ENCODE measurements at regions not wholly inside any gene's neighbourhood (a gene's known extent, or its start where the extent isn't known, plus 50 kb on each side); places are given as distances from the start of the nearest gene placed in this dataset.

- H3K27me3 ChIP-seq (ENCODE audit: control insufficient read depth in 1 of 2, insufficient read depth in 2 of 2, low read length in 2 of 2): peaks cover 0 to 2% of the 10 kb centered on the region in 2 donors
- no peaks in the 10 kb centered on the region for H3K36me3 ChIP-seq (ENCODE audit: control insufficient read depth in 2 of 2, insufficient read depth in 2 of 2, low read length in 1 of 2)
- H3K4me3 ChIP-seq (ENCODE audit: low read depth in 1 of 2, low read length in 2 of 2): no peak overlapping the region
- no peak overlapping the region for H3K27ac ChIP-seq (ENCODE audit: low read depth in 2 of 2, low read length in 1 of 2)
- no peaks in the 10 kb centered on the region for H3K4me1 ChIP-seq (ENCODE audit: control insufficient read depth in 2 of 2, insufficient read depth in 2 of 2, low read length in 1 of 2)
- peaks cover 0 to 2% of the 10 kb centered on the region in 2 donors for H3K9me3 ChIP-seq (ENCODE audit: control insufficient read depth in 2 of 2, insufficient read depth in 1 of 2, low read depth in 1 of 2, low read length in 1 of 2)
Measured at GRCh38 chr1:219292341-219292740, 118.7 kb downstream of the LYPLAL1 start.

- H3K4me3 ChIP-seq (ENCODE audit: low read depth in 1 of 2, low read length in 2 of 2): no peak overlapping the region
- no peak overlapping the region for H3K27ac ChIP-seq (ENCODE audit: low read depth in 2 of 2, low read length in 1 of 2)
- no peaks in the 10 kb centered on the region for H3K4me1 ChIP-seq (ENCODE audit: control insufficient read depth in 2 of 2, insufficient read depth in 2 of 2, low read length in 1 of 2)
- H3K36me3 ChIP-seq (ENCODE audit: control insufficient read depth in 2 of 2, insufficient read depth in 2 of 2, low read length in 1 of 2): no peaks in the 10 kb centered on the region
- peaks cover 0 to 1% of the 10 kb centered on the region in 2 donors for H3K27me3 ChIP-seq (ENCODE audit: control insufficient read depth in 1 of 2, insufficient read depth in 2 of 2, low read length in 2 of 2)
- H3K9me3 ChIP-seq (ENCODE audit: control insufficient read depth in 2 of 2, insufficient read depth in 1 of 2, low read depth in 1 of 2, low read length in 1 of 2): no peaks in the 10 kb centered on the region
- 75 to 76% methylated on average over 6 of the region's 6 CpGs for WGBS, 2 donors
Measured at GRCh38 chr1:219289171-219289570, 115.5 kb downstream of the LYPLAL1 start.

- H3K27ac ChIP-seq (ENCODE audit: low read depth in 2 of 2, low read length in 1 of 2): no peak overlapping the region
Measured at GRCh38 chr1:219283541-219283940, 109.9 kb downstream of the LYPLAL1 start.

GRCh38 chr1:219281831-219282230 lies 108.2 kb downstream of the LYPLAL1 start:
- no peaks in the 10 kb centered on the region for H3K9me3 ChIP-seq (ENCODE audit: control insufficient read depth in 2 of 2, insufficient read depth in 1 of 2, low read depth in 1 of 2, low read length in 1 of 2)
- WGBS, 2 donors: 94 to 96% methylated on average over 2 of the region's 2 CpGs
- no peak overlapping the region for H3K4me3 ChIP-seq (ENCODE audit: low read depth in 1 of 2, low read length in 2 of 2)
- no peak overlapping the region for H3K27ac ChIP-seq (ENCODE audit: low read depth in 2 of 2, low read length in 1 of 2)
- H3K4me1 ChIP-seq (ENCODE audit: control insufficient read depth in 2 of 2, insufficient read depth in 2 of 2, low read length in 1 of 2): no peaks in the 10 kb centered on the region
- no peaks in the 10 kb centered on the region for H3K27me3 ChIP-seq (ENCODE audit: control insufficient read depth in 1 of 2, insufficient read depth in 2 of 2, low read length in 2 of 2)
- H3K36me3 ChIP-seq (ENCODE audit: control insufficient read depth in 2 of 2, insufficient read depth in 2 of 2, low read length in 1 of 2): no peaks in the 10 kb centered on the region

More at GRCh38 chr1:219283541-219283940, 109.9 kb downstream of the LYPLAL1 start:
- Histone ChIP-seq H3K27me3 (ENCODE audit: control insufficient read depth in 1 of 2, insufficient read depth in 2 of 2, low read length in 2 of 2) (no peaks in the 10 kb centered on the region), H3K9me3 (ENCODE audit: control insufficient read depth in 2 of 2, insufficient read depth in 1 of 2, low read depth in 1 of 2, low read length in 1 of 2) (no peaks in the 10 kb centered on the region), H3K36me3 (ENCODE audit: control insufficient read depth in 2 of 2, insufficient read depth in 2 of 2, low read length in 1 of 2) (no peaks in the 10 kb centered on the region), H3K4me1 (ENCODE audit: control insufficient read depth in 2 of 2, insufficient read depth in 2 of 2, low read length in 1 of 2) (no peaks in the 10 kb centered on the region), H3K4me3 (ENCODE audit: low read depth in 1 of 2, low read length in 2 of 2) (no peak overlapping the region)

- Histone ChIP-seq H3K4me1 (ENCODE audit: control insufficient read depth in 2 of 2, insufficient read depth in 2 of 2, low read length in 1 of 2) (no peaks in the 10 kb centered on the region), H3K27ac (ENCODE audit: low read depth in 2 of 2, low read length in 1 of 2) (no peak overlapping the region), H3K4me3 (ENCODE audit: low read depth in 1 of 2, low read length in 2 of 2) (no peak overlapping the region), H3K27me3 (ENCODE audit: control insufficient read depth in 1 of 2, insufficient read depth in 2 of 2, low read length in 2 of 2) (no peaks in the 10 kb centered on the region), H3K36me3 (ENCODE audit: control insufficient read depth in 2 of 2, insufficient read depth in 2 of 2, low read length in 1 of 2) (no peaks in the 10 kb centered on the region), H3K9me3 (ENCODE audit: control insufficient read depth in 2 of 2, insufficient read depth in 1 of 2, low read depth in 1 of 2, low read length in 1 of 2) (no peaks in the 10 kb centered on the region)
- 77 to 87% methylated on average over 6 of the region's 6 CpGs for WGBS, 2 donors
Measured at GRCh38 chr1:219279017-219279770, 105.5 kb downstream of the LYPLAL1 start.

- H3K27me3 ChIP-seq (ENCODE audit: control insufficient read depth in 1 of 2, insufficient read depth in 2 of 2, low read length in 2 of 2): no peaks in the 10 kb centered on the region
- H3K4me3 ChIP-seq (ENCODE audit: low read depth in 1 of 2, low read length in 2 of 2): no peak overlapping the region
- WGBS, 2 donors: 73 to 74% methylated on average over 1 of the region's 1 CpG
- H3K27ac ChIP-seq (ENCODE audit: low read depth in 2 of 2, low read length in 1 of 2): no peak overlapping the region
- H3K9me3 ChIP-seq (ENCODE audit: control insufficient read depth in 2 of 2, insufficient read depth in 1 of 2, low read depth in 1 of 2, low read length in 1 of 2): no peaks in the 10 kb centered on the region
- H3K4me1 ChIP-seq (ENCODE audit: control insufficient read depth in 2 of 2, insufficient read depth in 2 of 2, low read length in 1 of 2): no peaks in the 10 kb centered on the region
- no peaks in the 10 kb centered on the region for H3K36me3 ChIP-seq (ENCODE audit: control insufficient read depth in 2 of 2, insufficient read depth in 2 of 2, low read length in 1 of 2)
Measured at GRCh38 chr1:219278288-219278687, 104.6 kb downstream of the LYPLAL1 start.

- Histone ChIP-seq H3K4me1 (ENCODE audit: control insufficient read depth in 2 of 2, insufficient read depth in 2 of 2, low read length in 1 of 2) (no peaks in the 10 kb centered on the region), H3K9me3 (ENCODE audit: control insufficient read depth in 2 of 2, insufficient read depth in 1 of 2, low read depth in 1 of 2, low read length in 1 of 2) (no peaks in the 10 kb centered on the region), H3K4me3 (ENCODE audit: low read depth in 1 of 2, low read length in 2 of 2) (no peak overlapping the region), H3K36me3 (ENCODE audit: control insufficient read depth in 2 of 2, insufficient read depth in 2 of 2, low read length in 1 of 2) (no peaks in the 10 kb centered on the region), H3K27ac (ENCODE audit: low read depth in 2 of 2, low read length in 1 of 2) (no peak overlapping the region), H3K27me3 (ENCODE audit: control insufficient read depth in 1 of 2, insufficient read depth in 2 of 2, low read length in 2 of 2) (no peaks in the 10 kb centered on the region)
- WGBS, 2 donors: 73 to 79% methylated on average over 2 of the region's 2 CpGs
Measured at GRCh38 chr1:219277304-219278105, 103.8 kb downstream of the LYPLAL1 start.

- 78 to 82% methylated on average over 5 of the region's 5 CpGs for WGBS, 2 donors
- H3K27ac ChIP-seq (ENCODE audit: low read depth in 2 of 2, low read length in 1 of 2): no peak overlapping the region
Measured at GRCh38 chr1:219276049-219276738, 102.5 kb downstream of the LYPLAL1 start.

GRCh38 chr1:219273088-219273686 lies 99.5 kb downstream of the LYPLAL1 start:
- H3K27me3 ChIP-seq (ENCODE audit: control insufficient read depth in 1 of 2, insufficient read depth in 2 of 2, low read length in 2 of 2): no peaks in the 10 kb centered on the region
- no peaks in the 10 kb centered on the region for H3K36me3 ChIP-seq (ENCODE audit: control insufficient read depth in 2 of 2, insufficient read depth in 2 of 2, low read length in 1 of 2)
- H3K4me1 ChIP-seq (ENCODE audit: control insufficient read depth in 2 of 2, insufficient read depth in 2 of 2, low read length in 1 of 2): no peaks in the 10 kb centered on the region
- 86 to 94% methylated on average over 3 of the region's 3 CpGs for WGBS, 2 donors
- no peak overlapping the region for H3K27ac ChIP-seq (ENCODE audit: low read depth in 2 of 2, low read length in 1 of 2)
- no peaks in the 10 kb centered on the region for H3K9me3 ChIP-seq (ENCODE audit: control insufficient read depth in 2 of 2, insufficient read depth in 1 of 2, low read depth in 1 of 2, low read length in 1 of 2)
- H3K4me3 ChIP-seq (ENCODE audit: low read depth in 1 of 2, low read length in 2 of 2): no peak overlapping the region

More at GRCh38 chr1:219276049-219276738, 102.5 kb downstream of the LYPLAL1 start:
- H3K9me3 ChIP-seq (ENCODE audit: control insufficient read depth in 2 of 2, insufficient read depth in 1 of 2, low read depth in 1 of 2, low read length in 1 of 2): no peaks in the 10 kb centered on the region
- H3K27me3 ChIP-seq (ENCODE audit: control insufficient read depth in 1 of 2, insufficient read depth in 2 of 2, low read length in 2 of 2): no peaks in the 10 kb centered on the region
- H3K4me3 ChIP-seq (ENCODE audit: low read depth in 1 of 2, low read length in 2 of 2): no peak overlapping the region
- no peaks in the 10 kb centered on the region for H3K36me3 ChIP-seq (ENCODE audit: control insufficient read depth in 2 of 2, insufficient read depth in 2 of 2, low read length in 1 of 2)
- no peaks in the 10 kb centered on the region for H3K4me1 ChIP-seq (ENCODE audit: control insufficient read depth in 2 of 2, insufficient read depth in 2 of 2, low read length in 1 of 2)
